ENCODE measurements at regions not wholly inside any gene's neighbourhood (a gene's known extent, or its start where the extent isn't known, plus 50 kb on each side); places are given as distances from the start of the nearest gene placed in this dataset.

DNA sequence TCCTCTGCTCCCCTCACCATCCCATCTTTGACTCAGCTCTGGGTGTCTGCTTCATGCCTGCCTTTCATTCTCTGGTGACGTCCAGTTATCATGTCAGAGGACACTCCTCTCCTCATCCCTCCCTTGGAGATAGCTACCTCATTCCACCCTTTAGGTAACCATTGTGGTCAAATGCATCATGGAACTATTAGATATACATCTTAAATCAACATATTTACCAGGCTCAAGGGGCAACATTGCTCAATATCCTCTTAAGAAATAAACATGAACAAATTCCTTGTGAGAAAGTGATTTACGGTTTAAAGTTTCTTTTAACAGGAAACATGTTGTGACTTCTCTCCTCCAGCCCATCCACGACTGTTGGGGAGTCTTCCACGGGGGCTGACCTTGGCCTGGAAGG is 511.6 kb upstream of the IGFBP3 start:
- no peak for DNase-seq (ENCODE audit: low spot score)

DNA sequence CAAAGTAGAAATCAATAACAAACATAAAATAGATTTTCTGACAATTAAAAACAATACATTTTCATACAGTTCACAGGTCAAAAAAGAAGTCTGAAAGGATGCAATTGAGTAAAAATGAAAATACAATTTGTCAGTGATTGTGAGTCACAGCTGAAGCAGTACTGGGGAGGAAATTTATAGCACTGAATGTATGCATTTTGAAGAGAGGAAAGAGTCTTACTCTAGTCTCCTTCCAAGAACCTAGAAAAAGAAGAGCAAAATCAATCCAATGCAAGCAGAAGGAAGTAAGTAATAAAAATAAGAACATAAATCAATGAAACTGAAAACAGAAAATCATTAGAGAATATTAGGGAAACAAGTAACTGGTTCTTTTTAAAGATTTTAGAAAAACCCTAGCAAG is 507.2 kb upstream of the IGFBP3 start:
- no peak for DNase-seq (ENCODE audit: low spot score)

DNA sequence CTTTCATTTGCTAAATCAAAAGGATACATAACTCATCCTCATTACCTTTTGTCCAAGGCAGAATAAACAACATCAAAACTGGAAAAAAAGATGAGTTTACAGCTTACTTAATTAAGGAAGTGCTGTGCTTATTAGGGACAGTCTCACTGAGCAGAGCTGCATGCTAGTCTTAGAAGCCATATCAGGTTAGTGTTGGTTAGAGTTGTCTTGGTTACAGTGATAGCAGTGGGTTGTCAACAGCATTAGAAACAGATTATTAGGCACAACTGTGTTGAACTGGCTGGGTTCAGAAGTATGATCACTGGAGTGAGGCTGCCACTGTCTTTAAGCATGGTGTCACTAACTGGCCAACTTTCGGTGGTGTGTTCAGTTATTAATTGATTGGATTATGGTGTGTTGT is 503.9 kb upstream of the IGFBP3 start:
- no peak for DNase-seq (ENCODE audit: low spot score)

DNA sequence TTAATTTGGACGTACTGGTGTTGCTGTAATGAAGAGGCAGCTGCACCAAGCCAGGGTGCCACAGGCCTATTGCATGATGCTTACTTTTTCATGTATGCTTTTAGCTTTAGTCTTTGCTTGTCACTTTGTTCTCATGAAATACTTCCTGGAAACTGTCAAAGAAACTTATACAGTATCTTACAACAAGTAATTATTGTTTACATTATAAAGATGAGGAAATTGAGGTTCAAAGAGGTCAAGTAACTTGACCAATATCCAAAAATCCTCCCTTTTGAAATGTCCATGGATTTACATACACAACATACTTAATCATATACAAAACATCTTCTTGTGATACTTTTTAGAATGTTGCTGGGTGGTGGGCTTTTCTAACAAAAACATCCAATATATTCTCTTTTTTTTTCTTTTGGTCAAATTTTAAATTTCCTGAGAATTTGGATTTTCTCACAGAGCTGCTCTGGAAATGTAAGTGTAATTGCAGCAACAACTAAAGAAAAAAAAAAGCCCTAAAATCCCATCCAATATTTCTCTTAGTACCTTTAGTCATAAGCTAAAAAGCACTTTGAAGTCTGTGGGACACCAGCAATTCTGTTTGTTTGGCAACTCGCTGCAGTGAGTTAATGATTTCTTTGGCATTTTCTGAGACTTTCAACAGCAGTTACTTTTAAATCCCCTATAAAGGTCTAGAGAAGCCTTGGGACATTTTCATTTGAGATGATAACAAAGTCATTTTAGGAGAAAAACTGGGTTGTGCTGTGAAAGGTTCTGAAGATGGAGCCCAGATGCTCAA is 500.6 kb upstream of the IGFBP3 start:
- no peak for DNase-seq (ENCODE audit: low spot score)

DNA sequence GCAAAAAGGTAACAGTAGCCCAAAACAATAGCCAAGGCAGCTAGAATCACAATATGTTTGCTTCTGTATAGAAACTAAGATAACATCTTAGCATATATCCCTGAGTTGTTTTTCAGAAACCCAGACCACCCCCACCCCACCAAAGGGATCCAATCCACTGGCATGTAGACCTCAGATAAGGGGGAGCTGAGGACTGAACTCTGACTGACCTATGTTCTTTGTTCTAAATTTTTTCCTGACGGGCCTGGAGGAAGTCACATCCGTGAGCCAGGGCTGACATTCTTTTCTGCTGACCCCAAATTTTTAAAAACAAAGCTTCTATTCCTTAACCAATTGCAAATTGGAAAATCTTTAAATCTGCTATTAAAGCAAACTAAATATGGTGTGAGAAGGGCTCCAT is 493.9 kb upstream of the IGFBP3 start:
- no peak for DNase-seq (ENCODE audit: low spot score)

DNA sequence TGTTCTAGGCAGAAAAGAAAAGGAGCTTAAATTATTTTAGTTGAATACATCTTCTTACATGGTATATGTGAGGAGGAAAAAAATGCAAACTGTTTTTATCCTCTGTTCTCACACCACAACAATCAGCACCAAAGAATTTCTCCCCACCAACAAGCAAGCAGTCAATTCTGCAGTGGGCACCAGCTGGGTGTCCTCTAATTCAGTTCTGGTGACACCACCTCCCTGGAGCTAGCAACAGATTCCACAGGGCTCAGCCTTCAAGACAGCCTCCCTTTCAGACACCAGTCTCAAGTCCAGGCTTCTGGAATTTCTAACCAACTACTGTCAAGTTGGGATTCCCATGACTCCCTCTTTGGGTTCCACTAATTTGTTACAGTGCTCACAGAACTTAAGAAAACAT is 490.2 kb upstream of the IGFBP3 start:
- no peak for DNase-seq (ENCODE audit: low spot score)

DNA sequence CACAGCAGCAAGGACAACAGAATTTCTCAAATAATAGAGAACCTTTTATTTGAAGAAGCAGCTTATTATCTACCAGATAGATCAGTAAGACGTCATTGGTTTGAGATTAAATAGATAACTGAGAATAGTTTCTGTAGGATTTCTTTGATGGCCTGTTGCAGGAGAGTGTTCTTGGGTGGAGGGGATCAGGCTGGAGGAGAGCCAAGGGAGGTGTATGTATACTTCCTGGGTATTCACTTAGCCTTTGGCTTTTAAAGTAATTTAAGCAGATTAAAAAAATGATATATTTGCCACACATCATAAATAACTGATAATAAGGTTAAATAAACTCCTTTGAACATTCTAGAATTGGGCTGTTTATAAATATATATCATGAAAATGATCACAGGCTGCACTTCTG is 486.1 kb upstream of the IGFBP3 start:
- no peak for DNase-seq (ENCODE audit: low spot score)

DNA sequence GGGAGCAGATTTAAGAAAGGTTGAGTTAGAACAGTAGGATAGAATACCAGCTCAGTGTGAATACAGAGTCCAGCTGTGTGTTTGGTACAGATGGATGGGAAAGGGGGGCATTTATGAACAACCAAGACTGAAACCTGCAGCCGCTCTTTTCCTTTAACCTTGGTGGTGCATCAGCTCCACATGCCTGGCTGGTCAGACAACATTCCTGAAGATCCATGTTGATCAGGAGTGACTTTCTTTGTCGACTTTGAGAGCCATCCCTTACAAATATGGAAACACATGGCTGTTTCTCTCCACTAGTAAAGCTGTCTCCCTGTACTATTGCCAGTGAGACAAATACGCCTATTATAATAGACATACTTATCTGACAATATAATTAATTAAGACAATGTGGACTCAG is 476.5 kb upstream of the IGFBP3 start:
- DNase-seq (ENCODE audit: low spot score): no peak

DNA sequence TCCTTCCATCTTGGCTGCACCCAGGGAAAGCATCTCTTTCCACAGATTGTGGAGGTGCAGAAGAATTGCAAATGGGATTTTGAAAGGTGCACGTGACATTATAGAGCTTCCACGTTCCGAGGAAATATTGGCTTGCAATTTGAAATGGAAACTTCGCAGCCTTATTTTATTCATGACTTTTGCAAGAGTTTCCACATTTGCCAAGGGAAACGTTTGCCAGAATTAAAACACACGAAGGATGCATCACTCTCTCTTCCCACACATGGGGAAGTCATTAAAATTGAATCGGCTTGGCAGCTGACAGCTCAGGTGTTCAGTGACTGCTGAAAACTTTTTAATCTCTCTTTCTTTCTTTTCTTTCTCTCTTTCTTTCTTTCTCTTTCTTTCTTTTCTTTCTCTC is 475.4 kb upstream of the IGFBP3 start:
- DNase-seq (ENCODE audit: low spot score): no peak

DNA sequence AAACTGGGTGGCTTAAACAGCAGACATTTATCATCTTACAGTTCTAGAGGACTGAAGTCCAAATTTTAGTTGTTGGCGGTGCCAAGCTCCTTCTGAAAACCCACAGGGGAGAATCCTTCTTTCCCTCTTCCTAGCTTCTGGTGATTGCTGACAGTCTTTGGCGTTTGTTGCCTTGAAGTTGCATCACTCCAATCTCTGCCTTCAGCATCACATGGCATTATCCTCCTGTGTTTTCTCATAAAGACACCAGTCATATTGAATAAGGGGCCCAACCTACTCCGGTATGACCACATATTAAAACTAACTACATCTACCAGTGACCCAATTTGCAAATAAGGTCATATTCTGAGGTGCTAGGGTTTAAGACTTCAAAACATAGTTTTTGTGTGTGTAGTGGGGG is 472.1 kb upstream of the IGFBP3 start:
- DNase-seq (ENCODE audit: low spot score): no peak

DNA sequence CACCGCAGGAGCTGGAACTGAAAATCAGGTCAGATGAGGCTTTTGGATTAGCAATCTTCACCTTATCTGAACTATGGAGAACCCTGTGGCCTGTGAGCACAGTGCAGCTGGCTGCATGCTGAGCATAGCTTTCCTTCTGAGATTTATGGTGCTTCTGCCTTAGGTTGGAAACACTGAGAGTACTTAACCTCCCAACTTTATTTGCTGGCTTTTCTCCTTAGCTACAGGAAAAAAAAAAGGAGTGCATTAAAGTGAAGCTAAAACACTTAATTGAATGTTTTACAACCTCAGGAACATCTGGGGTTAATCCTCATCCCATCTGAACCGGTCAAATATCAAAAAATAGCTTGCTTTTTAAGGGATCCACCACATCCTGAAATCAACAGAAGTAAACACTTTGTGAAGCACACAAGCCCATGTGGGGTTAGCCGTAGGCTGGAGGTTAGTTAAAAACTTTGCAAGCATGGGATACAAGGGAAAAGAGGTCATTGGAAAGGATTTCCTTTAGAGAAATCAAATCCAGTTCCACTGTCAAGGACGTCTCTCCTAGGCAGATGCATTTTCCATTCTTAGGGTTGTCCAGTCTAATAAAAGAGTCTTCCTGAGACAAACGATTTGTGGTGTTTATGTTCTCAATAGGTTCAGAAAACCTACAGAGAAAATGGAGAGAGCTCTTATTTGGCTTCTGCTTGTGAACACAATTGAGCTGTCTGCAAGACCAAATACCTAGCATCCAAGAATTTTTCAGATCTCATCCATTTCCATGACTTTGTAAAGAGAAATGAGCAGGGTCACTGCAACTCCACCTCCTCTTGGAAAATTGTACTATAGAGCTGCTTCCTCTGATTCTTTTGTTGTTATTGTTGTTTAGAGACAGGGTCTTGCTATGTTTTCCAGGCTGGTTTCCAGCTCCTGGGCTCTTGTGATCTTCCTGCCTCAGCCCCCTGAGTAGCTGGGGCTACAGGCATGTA is 470.4 kb upstream of the IGFBP3 start:
- DNase-seq (ENCODE audit: low spot score): no peak

DNA sequence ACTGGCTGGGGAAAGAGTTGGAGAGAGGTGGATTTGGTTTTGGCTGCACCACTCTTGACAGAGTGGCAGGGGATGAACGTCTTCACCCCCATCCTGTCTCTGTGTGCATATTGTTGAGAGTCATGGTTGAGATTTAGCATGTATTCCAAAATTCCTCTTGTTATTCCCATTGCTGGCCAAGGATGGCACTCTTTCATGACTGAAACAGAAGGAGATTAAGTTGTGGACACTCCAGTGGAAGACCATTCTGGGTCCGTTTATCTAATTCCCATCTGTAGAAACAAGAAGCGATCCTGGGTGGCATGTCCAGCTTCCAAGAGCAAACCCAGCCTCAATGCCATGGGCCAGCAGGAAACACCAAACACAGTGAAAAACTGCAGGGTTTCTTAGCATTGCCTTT is 469.0 kb upstream of the IGFBP3 start:
- no peak for DNase-seq (ENCODE audit: low spot score)

DNA sequence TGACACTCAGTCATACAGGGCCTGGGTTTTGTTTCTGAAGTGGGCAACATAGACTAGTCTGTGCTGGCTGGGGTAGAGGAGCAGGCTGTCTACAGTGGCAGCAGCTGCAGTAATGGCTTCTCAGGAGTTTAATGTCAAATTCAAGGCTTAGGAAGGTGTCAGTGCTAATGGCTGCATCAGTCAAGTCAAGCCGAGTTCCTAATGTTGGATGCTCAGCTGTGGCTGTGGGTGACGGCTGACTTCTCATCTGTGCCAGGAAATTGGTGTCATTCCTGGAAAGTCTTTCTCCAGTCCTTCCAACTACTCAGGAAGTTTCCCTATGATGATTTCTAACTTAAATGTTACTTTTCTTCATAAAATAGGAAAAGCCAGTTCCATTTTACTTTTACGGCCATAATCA is 468.1 kb upstream of the IGFBP3 start:
- DNase-seq (ENCODE audit: low spot score): no peak

DNA sequence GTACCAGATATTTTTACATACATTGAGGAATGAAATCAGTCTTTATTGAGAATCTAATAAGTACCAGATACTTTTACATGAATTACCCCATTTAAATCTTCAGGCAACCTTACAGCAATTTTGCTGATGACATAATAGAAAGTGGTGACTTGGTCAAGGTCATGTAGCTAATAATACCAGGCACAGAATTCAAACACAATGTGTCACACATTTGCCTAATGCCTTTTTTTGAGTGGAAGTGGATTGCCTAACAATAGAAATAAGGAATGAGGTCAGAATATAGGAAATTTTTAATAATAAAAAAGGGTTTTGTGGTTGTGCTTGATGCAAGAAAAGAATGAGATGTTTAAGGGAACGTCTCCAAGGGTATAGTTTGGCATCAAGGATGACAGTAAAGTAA is 466.6 kb upstream of the IGFBP3 start:
- DNase-seq (ENCODE audit: low spot score): no peak

DNA sequence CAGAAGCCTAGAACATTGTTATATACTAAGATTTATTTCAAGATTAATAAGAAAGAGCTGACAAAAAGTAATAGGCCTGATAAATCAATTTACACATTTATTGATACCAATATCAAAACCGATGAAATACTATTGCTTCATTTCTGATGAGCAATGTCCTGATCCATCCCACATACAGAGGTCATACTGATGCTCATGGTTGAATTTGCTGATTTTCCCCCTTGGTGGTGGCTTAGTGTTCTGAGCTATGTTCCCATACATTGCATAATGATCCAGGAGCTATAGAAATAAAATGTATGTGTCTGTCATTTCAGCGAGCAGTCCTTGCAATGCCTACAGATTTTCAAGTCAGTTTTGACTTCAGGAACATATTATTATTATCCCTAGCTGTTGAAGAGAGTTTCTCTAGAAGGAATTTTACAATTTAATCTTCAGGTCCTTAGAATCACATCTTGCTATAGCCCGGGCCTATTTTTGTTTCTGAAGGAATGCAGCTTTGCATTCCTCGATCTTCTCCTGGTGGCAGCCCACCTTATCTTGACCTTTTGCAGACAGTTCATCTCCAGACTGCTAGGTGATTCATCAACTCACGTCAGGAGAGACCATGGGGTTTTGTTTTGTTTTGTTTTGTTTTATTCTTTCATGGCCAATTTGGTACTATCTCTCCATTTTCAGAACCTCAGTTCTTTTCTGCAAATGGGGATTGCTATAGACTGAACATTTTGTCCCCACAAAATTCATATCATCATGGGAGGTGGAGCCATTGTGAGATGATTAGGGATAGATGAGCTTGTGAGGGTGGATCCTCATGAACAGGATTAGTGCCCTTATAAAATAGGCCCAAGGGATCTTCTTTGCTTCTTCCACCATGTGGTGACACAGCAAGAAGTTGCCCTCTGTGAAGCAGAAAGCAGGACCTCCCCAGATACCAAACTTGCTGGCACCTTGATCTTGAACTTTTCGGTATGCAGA is 465.6 kb upstream of the IGFBP3 start:
- DNase-seq (ENCODE audit: low spot score): no peak

DNA sequence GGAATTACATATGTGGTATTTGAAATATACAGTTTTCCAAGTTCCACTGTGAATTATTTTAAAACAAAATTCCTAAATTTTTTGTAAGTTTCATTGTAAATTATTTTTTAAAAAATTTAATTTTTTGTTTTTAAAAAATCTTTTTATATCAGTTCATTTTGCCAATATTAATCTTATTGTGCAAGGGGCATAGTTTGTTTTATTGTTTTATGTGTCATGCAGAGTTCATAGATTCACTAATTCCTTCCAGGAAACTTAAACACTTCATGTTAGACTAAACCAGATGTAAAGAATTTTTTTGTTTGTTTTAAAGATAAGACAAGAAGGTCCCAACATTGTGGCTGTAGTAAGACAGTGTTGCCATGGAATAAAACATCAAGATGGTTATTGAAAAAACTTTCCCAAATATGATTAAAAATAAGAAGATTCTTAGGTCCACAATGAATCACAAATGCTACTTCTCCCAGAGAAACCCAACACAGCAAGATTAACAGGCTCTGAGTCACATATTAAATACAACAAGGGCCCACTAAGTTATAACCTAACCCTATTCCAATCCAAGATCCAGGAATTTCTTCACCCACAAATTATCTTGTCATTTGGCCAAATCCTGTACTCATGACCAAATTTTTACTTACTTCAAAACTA is 464.7 kb upstream of the IGFBP3 start:
- DNase-seq (ENCODE audit: low spot score): no peak

DNA sequence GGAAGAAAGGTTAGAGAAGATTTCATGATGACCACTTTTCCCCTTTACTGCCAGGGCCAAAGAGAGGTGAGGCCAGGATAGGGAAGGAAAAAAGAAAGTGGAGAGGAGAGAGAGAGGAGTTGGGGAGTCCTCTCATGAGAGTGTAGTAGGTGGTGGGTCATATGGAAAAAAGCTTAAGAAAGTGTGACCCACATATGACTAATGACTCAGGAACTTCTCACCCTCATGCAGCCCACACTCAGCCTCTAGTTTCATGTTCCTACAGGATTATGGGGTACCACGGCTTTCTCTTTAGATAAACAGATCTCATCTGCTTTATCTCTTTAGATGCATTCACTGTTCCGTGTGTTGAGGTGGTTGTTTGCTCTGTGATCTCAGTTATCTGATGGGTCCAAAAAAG is 462.5 kb upstream of the IGFBP3 start:
- no peak for DNase-seq (ENCODE audit: low spot score)

DNA sequence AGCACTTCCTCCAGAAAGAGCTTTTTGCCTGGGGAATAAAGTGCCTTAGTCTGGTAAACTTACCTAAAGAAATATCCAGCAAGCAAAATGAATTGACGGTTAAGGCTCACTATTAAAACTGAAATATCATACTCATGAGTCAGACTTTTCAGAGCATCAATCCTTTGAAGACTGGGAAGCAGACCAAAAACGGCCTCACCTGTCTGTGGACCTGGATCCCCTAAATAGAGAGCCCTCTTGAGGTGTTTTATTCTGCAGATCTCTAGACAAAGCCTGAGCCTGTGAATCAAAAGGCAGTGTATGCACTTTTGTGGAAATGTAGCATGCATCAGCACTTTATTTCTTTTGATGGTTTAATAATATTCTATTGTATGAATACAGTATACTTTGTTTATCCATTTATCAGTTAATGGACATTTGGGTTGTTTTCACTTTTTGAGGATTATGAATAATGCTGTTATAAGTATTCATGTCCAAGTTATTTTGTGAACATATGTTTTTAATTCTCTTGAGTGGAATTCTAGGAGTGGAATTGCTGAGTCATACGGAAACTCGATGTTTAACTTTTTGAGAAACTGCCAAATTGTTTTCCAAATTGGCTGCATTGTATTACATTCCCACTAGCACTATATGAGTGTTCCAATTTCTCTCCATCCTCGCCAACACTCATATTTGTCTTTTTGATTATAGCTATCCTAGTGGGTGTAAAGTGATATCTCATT is 449.0 kb upstream of the IGFBP3 start:
- DNase-seq (ENCODE audit: low spot score): no peak

DNA sequence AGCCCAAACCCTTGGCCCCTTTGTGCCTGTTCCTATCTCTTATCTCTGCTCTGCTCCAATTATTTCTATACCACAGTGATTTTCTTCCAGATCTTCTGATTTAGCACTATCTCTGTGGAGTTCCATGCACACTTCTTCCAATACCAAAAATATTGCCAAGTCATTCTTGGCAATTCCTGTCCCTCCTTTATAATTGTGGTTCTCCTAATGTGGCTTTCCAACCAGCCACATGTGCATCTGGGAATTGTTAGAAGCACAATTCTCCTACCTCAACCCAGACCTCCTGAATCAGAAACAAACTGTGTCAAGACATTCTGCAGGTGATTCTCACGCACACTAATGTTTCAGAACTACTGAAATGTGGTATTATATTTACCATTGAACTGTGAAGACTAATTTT is 447.8 kb upstream of the IGFBP3 start:
- no peak for DNase-seq (ENCODE audit: low spot score)

DNA sequence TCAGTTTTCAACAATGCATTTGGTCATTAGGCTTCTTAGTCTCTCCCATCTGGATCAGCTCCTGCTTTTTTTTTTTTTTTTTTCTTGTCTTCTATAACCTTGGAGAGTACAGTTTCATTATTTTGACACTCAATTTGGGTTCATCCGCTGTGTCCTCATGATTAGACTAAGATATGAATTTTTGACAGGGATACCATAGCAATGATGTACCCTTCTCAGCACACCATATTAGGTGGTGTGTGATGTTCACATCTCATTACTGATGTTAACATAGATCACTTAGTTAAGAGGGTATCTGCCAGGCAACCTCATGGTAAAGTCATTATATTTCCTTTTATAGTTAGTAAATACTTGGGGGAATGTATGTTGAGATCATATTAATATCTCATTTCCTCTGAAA is 445.5 kb upstream of the IGFBP3 start:
- DNase-seq (ENCODE audit: low spot score): no peak

DNA sequence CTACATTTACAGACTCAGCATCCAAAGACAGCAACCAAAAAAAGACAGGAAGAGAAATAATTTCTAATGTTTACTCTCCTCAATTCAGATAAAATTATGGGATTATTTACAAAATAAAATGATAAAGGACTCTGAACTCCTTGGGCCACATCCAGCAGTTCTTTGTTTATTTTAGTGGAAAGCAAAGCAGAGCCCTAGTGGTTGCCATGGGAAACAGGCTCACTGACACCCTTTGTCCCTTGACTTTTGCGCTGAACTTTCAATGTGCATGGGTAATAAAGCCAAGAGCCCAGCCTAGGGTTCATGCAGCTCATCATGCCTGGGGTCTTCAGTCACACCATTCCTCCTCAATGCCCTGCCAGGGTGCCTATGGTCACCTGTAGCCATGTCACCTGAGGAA is 442.6 kb upstream of the IGFBP3 start:
- DNase-seq (ENCODE audit: low spot score): no peak

Measured in germinal center (tissue), 1 donor.